IPS-18c (cell line): ENCODE measurements at regions not wholly inside any gene's neighbourhood (a gene's known extent, or its start where the extent isn't known, plus 50 kb on each side); places are given as distances from the start of the nearest gene placed in this dataset.

Experiments
- H3K4me3 ChIP-seq: 2 replicates; pipeline ENCODE4 v1.7.0; 2013; ENCODE audit warnings: low read depth, mild to moderate bottlenecking, low read length, moderate library complexity; ENCODE audit not compliant: insufficient read depth
- H3K9me3 ChIP-seq: one replicate; pipeline ENCODE4 v1.6.1; 2013; ENCODE audit warnings: mild to moderate bottlenecking, low read length, moderate library complexity; ENCODE audit not compliant: control insufficient read depth, insufficient read depth

GRCh38 chr5:74266836-74267235, 373.7 kb downstream of the ENC1 start:
- Histone ChIP-seq H3K9me3 (no peaks in the 10 kb centered on the region), H3K4me3 (no peak overlapping the region)

DNA sequence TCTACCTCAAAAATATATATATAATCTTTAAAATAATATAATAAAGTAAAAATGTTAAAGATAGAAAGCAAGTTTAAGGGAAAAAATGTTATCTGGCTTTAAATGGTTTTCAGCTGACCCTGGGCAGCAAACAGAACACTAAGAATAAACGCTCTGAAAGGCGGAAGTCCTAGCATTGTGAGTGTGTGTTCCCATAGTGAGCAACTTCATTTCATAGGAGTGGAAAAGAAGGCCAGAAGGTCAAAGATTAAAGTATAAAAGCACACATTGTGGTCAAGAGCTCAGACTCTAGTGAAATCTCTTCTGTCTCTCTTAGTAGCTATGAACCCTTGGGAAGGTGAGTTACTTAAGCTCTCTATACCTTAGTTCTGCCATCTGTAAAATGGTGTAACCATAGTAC, 374.4 kb downstream of the ENC1 start:
- H3K4me3 ChIP-seq = no peak overlapping the region

GRCh38 chr5:74262544-74263207, 377.9 kb downstream of the ENC1 start:
- Histone ChIP-seq H3K4me3 (no peak overlapping the region), H3K9me3 (no peaks in the 10 kb centered on the region)

More for the DNA sequence above, 374.4 kb downstream of the ENC1 start:
- H3K9me3 ChIP-seq = no peaks in the 10 kb centered on the region

DNA sequence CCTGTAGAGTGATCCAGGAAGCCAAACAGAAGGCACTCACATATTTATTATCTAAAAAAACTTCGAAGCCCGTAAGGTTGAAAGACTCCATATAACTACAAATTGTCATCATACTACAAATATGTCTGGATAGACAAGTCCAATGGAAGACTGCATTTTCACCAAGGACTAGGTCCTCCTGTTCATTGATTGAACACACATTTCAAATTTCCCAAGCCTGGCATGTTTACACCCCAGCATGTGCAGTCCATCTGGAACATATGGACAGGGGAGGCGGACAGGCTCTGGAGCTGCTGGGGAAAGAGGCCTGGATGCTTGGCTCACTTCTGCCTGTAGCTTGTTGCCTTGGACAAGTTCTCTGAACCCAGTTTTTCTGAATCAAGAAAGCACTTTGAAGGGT, 378.7 kb downstream of the ENC1 start:
- no peak overlapping the region for H3K4me3 ChIP-seq
- H3K9me3 ChIP-seq = no peaks in the 10 kb centered on the region

- no peaks in the 10 kb centered on the region for H3K9me3 ChIP-seq
- H3K4me3 ChIP-seq = no peak overlapping the region
These were observed 379.1 kb downstream of the ENC1 start for GRCh38 chr5:74261421-74261820.

DNA sequence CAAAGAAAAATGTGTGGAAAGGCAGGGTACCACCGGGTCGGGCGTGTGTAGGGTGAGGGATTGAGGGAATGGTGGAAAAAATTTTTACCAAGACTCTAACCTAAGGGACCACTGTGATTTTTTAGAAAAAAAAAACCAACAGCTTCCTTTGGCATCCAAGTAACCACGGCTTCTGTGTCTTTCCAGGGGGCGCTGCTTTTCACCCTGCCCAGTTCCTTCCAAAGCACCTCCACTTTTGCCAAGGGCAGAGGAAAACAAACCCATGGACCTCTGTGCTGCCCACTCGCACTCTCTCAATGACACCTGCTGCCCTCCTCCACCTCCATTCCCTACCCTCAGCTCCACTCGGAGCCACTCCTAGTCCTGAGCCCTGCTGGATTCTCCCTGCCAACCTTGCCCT, 381.0 kb downstream of the ENC1 start:
- H3K9me3 ChIP-seq = no peaks in the 10 kb centered on the region
- no peak overlapping the region for H3K4me3 ChIP-seq

DNA sequence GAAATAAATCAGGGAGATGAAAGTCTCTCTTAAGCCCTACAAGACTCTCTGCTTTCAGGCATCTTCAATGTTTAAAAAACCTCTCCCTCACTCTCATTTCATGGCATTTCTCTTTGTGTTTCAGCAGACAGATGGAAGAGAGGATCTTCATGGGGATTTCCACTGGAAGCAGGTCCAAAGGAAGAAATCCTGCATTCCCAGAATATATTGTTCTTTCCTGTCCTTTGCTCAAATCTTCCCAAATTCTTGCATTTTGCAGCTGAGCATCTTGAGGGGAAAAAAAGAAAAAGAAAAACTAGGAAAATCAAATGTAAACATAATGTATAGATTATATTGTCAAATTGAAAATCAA, 382.2 kb downstream of the ENC1 start:
- H3K4me3 ChIP-seq = no peak overlapping the region
- no peaks in the 10 kb centered on the region for H3K9me3 ChIP-seq

DNA sequence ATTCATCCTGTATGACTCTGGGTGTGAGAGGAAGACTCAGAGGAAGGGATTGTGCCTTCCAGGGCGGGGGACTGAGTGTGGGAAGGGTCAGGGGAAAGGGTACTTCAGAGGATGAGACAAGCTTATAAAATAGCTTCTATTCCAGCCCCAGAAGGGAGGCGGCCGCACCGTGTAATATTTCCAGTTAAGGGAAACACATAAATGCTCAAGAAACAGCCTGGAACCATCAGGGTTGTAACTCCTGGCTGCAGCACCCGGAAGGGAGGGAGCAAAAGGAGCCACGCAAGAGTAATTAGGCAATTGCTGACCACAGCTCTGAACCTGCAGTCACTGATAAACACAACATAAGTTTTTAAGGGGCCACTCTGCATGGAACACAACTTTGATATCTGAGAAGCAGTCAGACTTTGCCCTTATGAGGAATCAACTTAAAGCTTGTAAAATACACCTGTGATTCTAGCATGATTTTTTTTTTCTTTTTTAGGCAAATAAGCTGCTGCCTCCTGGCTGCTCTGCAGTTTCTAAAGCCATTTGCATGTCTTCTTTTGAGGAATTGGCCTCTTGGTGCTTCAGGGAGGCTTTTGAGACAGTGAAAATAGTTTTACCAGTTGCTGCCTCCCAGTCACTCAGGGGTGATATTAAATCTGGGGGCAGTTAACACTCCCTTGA, 382.7 kb downstream of the ENC1 start:
- Histone ChIP-seq H3K9me3 (no peaks in the 10 kb centered on the region), H3K4me3 (no peak overlapping the region)

- H3K9me3 ChIP-seq = no peaks in the 10 kb centered on the region
- no peak overlapping the region for H3K4me3 ChIP-seq
These were observed 383.4 kb downstream of the ENC1 start for GRCh38 chr5:74257060-74257527.

DNA sequence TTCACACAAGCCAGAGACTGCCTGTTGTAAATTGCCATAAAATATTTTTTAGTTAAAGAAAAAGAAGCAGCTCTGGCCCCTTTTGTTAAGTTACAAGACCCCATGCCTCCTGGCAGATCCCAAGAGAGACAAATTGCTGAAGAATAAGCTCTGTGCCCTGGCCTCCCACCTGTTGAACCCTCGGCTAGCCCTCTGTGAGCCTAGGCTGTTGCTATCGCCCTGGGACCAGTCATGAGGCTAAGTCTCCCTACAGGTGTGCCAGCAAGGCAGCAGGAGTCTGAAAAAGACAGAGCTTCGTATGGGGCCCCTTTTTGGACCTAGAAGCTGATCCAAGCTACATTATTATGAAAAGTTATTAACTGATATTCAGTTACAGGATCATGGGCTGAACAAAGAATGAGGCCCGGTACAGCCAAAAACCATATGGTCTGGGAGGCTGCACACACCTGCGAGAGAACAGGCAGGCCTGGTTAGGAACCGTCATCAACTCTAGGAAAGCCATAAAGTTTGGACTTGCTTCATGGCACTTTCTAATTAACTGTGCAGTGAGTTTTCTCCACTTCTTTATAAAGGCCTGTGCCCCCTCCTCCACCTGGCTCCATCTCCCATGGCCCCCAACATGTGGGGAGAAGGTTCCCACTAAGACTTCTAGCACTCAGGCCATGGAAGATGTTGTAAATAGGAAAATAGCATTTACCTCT, 384.7 kb downstream of the ENC1 start:
- no peak overlapping the region for H3K4me3 ChIP-seq
- no peaks in the 10 kb centered on the region for H3K9me3 ChIP-seq

GRCh38 chr5:74254257-74254656, 386.3 kb downstream of the ENC1 start:
- Histone ChIP-seq H3K9me3 (no peaks in the 10 kb centered on the region), H3K4me3 (no peak overlapping the region)

DNA sequence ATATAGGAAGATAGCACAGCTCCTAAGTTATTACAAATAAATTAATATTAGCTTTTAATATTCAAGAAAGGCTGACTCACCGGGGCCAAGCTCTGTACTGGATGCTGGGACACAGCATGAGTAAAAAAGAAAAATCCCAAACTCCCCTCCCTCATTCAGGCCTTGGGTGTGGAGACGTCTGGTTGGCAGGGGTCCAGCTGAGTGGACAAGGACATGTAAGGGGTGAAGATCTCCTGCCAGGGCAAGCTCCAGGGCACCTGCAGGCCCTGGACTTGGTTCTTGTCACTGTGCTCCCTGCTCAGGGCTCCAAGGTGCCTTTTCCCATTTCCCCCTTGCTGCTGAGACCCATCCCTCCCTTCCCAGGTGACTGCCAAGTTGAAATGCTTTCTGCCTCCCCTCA, 388.5 kb downstream of the ENC1 start:
- no peak overlapping the region for H3K4me3 ChIP-seq
- no peaks in the 10 kb centered on the region for H3K9me3 ChIP-seq

DNA sequence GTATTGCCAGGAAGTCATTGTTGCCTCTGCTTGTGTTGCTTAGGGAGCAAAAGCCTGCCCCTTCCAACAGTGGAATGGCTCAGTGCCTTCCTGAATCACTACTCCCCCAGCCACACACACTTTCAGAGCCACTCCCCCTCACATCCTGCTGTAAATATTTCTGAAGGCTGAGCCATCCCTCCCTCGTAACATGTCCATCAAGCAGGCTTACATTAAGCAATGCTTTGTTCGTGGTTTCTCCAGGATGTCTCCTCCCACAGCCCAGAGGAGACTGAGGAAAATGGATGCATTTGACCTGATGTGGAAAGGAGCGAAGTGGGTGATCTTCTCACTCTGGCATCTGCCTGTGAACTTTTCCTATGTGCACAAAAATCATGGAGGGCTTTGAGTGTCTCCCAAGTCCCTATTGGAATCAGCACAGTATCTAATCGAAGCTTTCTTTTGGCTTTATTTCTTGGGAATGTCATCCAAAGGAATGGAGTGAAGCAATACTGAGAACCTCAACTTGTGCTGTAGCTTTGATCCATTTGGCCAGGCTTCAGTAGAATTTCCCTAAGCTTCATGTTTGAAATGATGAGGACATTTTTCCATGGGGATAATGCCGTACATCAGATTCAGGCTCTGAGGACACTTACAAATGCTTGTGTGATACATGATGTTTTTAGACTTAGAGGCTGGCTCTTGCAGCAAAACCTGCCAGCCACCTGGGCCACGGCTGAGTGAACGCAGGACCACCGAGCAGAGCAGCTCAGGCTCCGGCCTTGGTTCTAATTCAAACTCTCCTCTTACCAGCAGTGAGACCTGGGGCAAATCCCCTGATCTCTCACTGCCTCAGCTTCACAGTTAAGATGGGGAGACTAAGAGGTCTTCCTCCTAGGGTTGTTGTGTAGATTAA, 389.1 kb downstream of the ENC1 start:
- Histone ChIP-seq H3K4me3 (no peak overlapping the region), H3K9me3 (no peaks in the 10 kb centered on the region)

- H3K4me3 ChIP-seq = no peak overlapping the region
- H3K9me3 ChIP-seq = no peaks in the 10 kb centered on the region
These were observed 390.0 kb downstream of the ENC1 start for GRCh38 chr5:74250304-74251102.

- Histone ChIP-seq H3K4me3 (no peak overlapping the region), H3K9me3 (no peaks in the 10 kb centered on the region)
These were observed 392.0 kb downstream of the ENC1 start for GRCh38 chr5:74248576-74248975.

DNA sequence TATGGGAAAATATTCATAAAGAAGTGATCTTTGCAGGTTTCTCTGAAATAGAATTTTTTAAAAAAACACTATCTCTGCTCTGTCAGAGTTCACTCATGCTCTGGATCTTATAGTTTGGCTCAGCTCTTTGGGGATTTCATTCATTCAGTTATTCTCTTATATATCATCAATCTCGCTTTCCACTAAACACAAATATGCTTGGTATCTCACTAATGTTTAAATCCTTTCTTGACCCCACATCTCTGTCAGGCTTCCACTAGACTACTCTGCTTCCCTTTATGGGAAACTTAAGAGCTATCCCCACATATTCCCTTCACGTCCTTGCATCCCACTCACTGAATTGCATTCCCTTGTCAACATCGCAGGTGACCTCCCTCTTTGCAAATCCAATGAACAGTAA, 396.1 kb downstream of the ENC1 start:
- Histone ChIP-seq H3K4me3 (no peak overlapping the region), H3K9me3 (no peaks in the 10 kb centered on the region)

DNA sequence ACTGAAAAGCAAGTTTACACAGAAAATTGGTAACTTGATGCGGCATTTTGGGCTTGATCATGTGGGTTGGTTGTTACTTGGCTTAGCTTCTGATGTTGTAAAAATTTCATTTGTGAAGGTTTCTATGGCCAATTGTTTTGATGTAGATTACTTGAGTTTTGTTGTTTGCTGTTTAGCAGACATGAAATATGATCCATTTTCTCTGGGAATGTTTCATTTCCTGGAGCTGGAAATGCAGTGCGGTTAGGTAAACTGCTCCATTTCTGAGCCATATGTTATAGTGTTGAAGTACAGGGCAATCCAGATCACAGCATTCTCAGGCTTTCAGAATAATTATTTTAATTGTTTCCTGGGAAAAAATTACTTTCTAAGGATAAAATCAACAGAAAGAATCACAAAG, 396.9 kb downstream of the ENC1 start:
- no peak overlapping the region for H3K4me3 ChIP-seq
- no peaks in the 10 kb centered on the region for H3K9me3 ChIP-seq
